Keratinocyte (primary cell): ENCODE measurements at regions not wholly inside any gene's neighbourhood (a gene's known extent, or its start where the extent isn't known, plus 50 kb on each side); places are given as distances from the start of the nearest gene placed in this dataset.

Experiments used
- DNase-seq: peaks from one replicate; pipeline ENCODE4 v3.0.0-alpha.2; 2011; ENCODE audit warnings: low read depth, missing footprints, low spot score
- FAIRE-seq: peaks from 2 replicates; lab custom pipeline; 2011; peaks lifted over from hg19 to GRCh38; lab: Jason Lieb, UNC
- H2AFZ ChIP-seq: 2 replicates; pipeline ENCODE4 v1.6.0; 2012; ENCODE audit warnings: low read length, control low read depth, inconsistent platforms; ENCODE audit not compliant: control insufficient read depth
- H3K27ac ChIP-seq: 2 replicates; pipeline ENCODE4 v1.5.1; 2011; ENCODE audit warnings: low read length; ENCODE audit not compliant: control insufficient read depth, insufficient read depth
- H3K27me3 ChIP-seq: 3 replicates; pipeline ENCODE4 v1.6.0; 2011; ENCODE audit warnings: low read length; ENCODE audit not compliant: control insufficient read depth, insufficient read depth; ENCODE audit errors: extremely low read depth
- H3K36me3 ChIP-seq, 2 experiments: 2 replicates in 1 of 2; 3 replicates in 1 of 2; pipeline ENCODE4 v1.5.1; 2011; ENCODE audit warnings: low read length in 2 of 2, mild to moderate bottlenecking in 1 of 2; ENCODE audit not compliant: control insufficient read depth in 2 of 2, insufficient read depth in 2 of 2; ENCODE audit errors: extremely low read depth in 1 of 2
- H3K4me1 ChIP-seq: 3 replicates; pipeline ENCODE4 v1.5.1; 2011; ENCODE audit warnings: low read length; ENCODE audit not compliant: control insufficient read depth, insufficient read depth; ENCODE audit errors: extremely low read depth
- H3K4me2 ChIP-seq: 3 replicates; pipeline ENCODE4 v1.6.0; 2011; ENCODE audit warnings: low read depth, low read length; ENCODE audit not compliant: control insufficient read depth, insufficient read depth; ENCODE audit errors: extremely low read depth
- H3K4me3 ChIP-seq, 3 experiments: fragments of 200-600 bp in 1 of 3; sonication (generic) in 1 of 3; 2 replicates in 2 of 3; 3 replicates in 1 of 3; pipeline ENCODE4 v1.5.1; 2011 to 2016; ENCODE audit warnings: low read length in 3 of 3, mild to moderate bottlenecking in 3 of 3, control low read depth in 2 of 3, inconsistent platforms in 1 of 3, low read depth in 1 of 3, mixed read lengths in 1 of 3, mixed run types in 1 of 3, moderate library complexity in 1 of 3; ENCODE audit not compliant: control insufficient read depth in 2 of 3, insufficient read depth in 2 of 3; ENCODE audit errors: extremely low read depth in 1 of 3
- H3K79me2 ChIP-seq: 2 replicates; pipeline ENCODE4 v1.6.0; 2012; ENCODE audit warnings: low read length; ENCODE audit not compliant: control insufficient read depth, insufficient read depth
- H3K9ac ChIP-seq: 3 replicates; pipeline ENCODE4 v1.6.0; 2011; ENCODE audit warnings: low read length; ENCODE audit not compliant: control insufficient read depth, insufficient read depth; ENCODE audit errors: extremely low read depth
- H3K9me1 ChIP-seq: 3 replicates; pipeline ENCODE4 v1.6.0; 2011; ENCODE audit warnings: low read length; ENCODE audit not compliant: control insufficient read depth, insufficient read depth; ENCODE audit errors: extremely low read depth
- H3K9me3 ChIP-seq: 2 replicates; pipeline ENCODE4 v1.5.1; 2012; ENCODE audit warnings: low read depth, low read length; ENCODE audit not compliant: control insufficient read depth
- H4K20me1 ChIP-seq: 3 replicates; pipeline ENCODE4 v1.6.0; 2011; ENCODE audit warnings: low read length; ENCODE audit not compliant: control insufficient read depth, insufficient read depth; ENCODE audit errors: extremely low read depth
- CTCF ChIP-seq, 3 experiments: IDR thresholded peaks in 1 of 3; conservative IDR thresholded peaks in 1 of 3; optimal IDR thresholded peaks in 1 of 3; 2 replicates in 2 of 3; 3 replicates in 1 of 3; pipeline versions ENCODE3 to v1.5.1; 2011; ENCODE audit warnings: low read length in 3 of 3, mild to moderate bottlenecking in 3 of 3, moderate library complexity in 2 of 3, control low read depth in 1 of 3, inconsistent platforms in 1 of 3; ENCODE audit not compliant: insufficient read depth in 2 of 3; ENCODE audit errors: extremely low read depth in 1 of 3
- EZH2 ChIP-seq: IDR thresholded peaks from one replicate; pipeline ENCODE4 v1.6.1; 2012; ENCODE audit warnings: inconsistent platforms, mild to moderate bottlenecking, low read length, moderate library complexity
- dilution Hi-C: fragments of 300-500 bp; cut with MboI; formaldehyde crosslinking; loops from one replicate; pipeline ENCODE4 v1.7.0; 2020; ENCODE audit warnings: low sequenced_read_pairs; ENCODE audit not compliant: extremely low pct_ligation_motif_present

- no peak overlapping the region for H3K9ac ChIP-seq
- H3K27me3 ChIP-seq: no peaks in the 10 kb centered on the region
- no peaks in the 10 kb centered on the region for H3K36me3 ChIP-seq
- no peaks in the 10 kb centered on the region for H3K9me1 ChIP-seq
- H3K9me3 ChIP-seq: no peaks in the 10 kb centered on the region
- FAIRE-seq (peak; percentile 70), DNase-seq (no peak)
- no peak overlapping the region for H3K27ac ChIP-seq
- no peaks in the 10 kb centered on the region for H3K79me2 ChIP-seq
- peak overlapping the region; percentile 12 for H3K4me2 ChIP-seq
- no peaks in the 10 kb centered on the region for H4K20me1 ChIP-seq
- dilution Hi-C loops: no loop called here
- TF ChIP-seq CTCF (optimal IDR thresholded peaks at IDR 0.05 in 1 of 3, IDR thresholded peaks at IDR 0.05 in 1 of 3, conservative IDR thresholded peaks at IDR 0.05 in 1 of 3; ENCODE audit: extremely low read depth in 1 of 3, insufficient read depth in 2 of 3, low read length in 3 of 3) (no peak), EZH2 (no peak)
- H3K4me1 ChIP-seq: peaks cover 16% of the 10 kb centered on the region
- H2AFZ ChIP-seq: peak overlapping the region; percentile 39
- H3K4me3 ChIP-seq: no peak overlapping the region
Measured at GRCh38 chr1:199734186-199734585, 293.3 kb upstream of the NR5A2 start.

GRCh38 chr1:199735660-199736059, 291.9 kb upstream of the NR5A2 start:
- dilution Hi-C loops: no loop called here
- Histone ChIP-seq H3K9me3 (no peaks in the 10 kb centered on the region), H3K9me1 (no peaks in the 10 kb centered on the region), H2AFZ (no peak overlapping the region), H3K27ac (no peak overlapping the region), H3K79me2 (no peaks in the 10 kb centered on the region), H3K36me3 (no peaks in the 10 kb centered on the region), H3K9ac (no peak overlapping the region), H4K20me1 (no peaks in the 10 kb centered on the region), H3K4me2 (no peak overlapping the region), H3K4me1 (peaks cover 16% of the 10 kb centered on the region), H3K27me3 (no peaks in the 10 kb centered on the region), H3K4me3 (no peak overlapping the region)
- DNase-seq (no peak), FAIRE-seq (no peak)
- TF ChIP-seq CTCF (optimal IDR thresholded peaks at IDR 0.05 in 1 of 3, IDR thresholded peaks at IDR 0.05 in 1 of 3, conservative IDR thresholded peaks at IDR 0.05 in 1 of 3; ENCODE audit: extremely low read depth in 1 of 3, insufficient read depth in 2 of 3, low read length in 3 of 3) (no peak), EZH2 (no peak)
